Astrocyte (in vitro differentiated cells and primary cell): ENCODE measurements at regions not wholly inside any gene's neighbourhood (a gene's known extent, or its start where the extent isn't known, plus 50 kb on each side); places are given as distances from the start of the nearest gene placed in this dataset.

Experiments
- DNase-seq: peaks from one replicate; pipeline ENCODE4 v3.0.0-alpha.2; 2010; ENCODE audit warnings: low read depth
- FAIRE-seq: peaks from 2 replicates; lab custom pipeline; 2011; peaks lifted over from hg19 to GRCh38; lab: Jason Lieb, UNC
- H2AFZ ChIP-seq: 2 replicates; pipeline ENCODE4 v1.6.0; 2012; ENCODE audit warnings: low read depth, low read length, inconsistent platforms
- H3K27ac ChIP-seq: 2 replicates; pipeline ENCODE4 v1.5.1; 2011; ENCODE audit warnings: low read depth, low read length, inconsistent platforms
- H3K27me3 ChIP-seq: 2 replicates; pipeline ENCODE4 v1.6.0; 2011; ENCODE audit warnings: low read length, inconsistent platforms; ENCODE audit not compliant: insufficient read depth
- H3K36me3 ChIP-seq: 2 replicates; pipeline ENCODE4 v1.5.1; 2011; ENCODE audit warnings: low read length, inconsistent platforms; ENCODE audit not compliant: insufficient read depth
- H3K4me1 ChIP-seq: 2 replicates; pipeline ENCODE4 v1.5.1; 2011; ENCODE audit warnings: low read length, inconsistent platforms; ENCODE audit not compliant: insufficient read depth
- H3K4me2 ChIP-seq: 2 replicates; pipeline ENCODE4 v1.6.0; 2012; ENCODE audit warnings: low read length, inconsistent platforms
- H3K4me3 ChIP-seq: 2 replicates; pipeline ENCODE4 v1.5.1; 2011; ENCODE audit warnings: low read depth, mild to moderate bottlenecking, low read length, inconsistent platforms; ENCODE audit not compliant: insufficient read depth
- H3K79me2 ChIP-seq: 2 replicates; pipeline ENCODE4 v1.6.0; 2012; ENCODE audit warnings: mild to moderate bottlenecking, low read length, inconsistent platforms; ENCODE audit not compliant: insufficient read depth
- H3K9ac ChIP-seq: 2 replicates; pipeline ENCODE4 v1.6.0; 2012; ENCODE audit warnings: mild to moderate bottlenecking, low read length, inconsistent platforms
- H3K9me3 ChIP-seq: 2 replicates; pipeline ENCODE4 v1.5.1; 2012; ENCODE audit warnings: low read depth, mild to moderate bottlenecking, low read length, inconsistent platforms; ENCODE audit not compliant: insufficient read depth
- H4K20me1 ChIP-seq: 2 replicates; pipeline ENCODE4 v1.6.0; 2012; ENCODE audit warnings: low read length, inconsistent platforms; ENCODE audit not compliant: insufficient read depth
- H3K27ac Mint-ChIP-seq: one replicate; pipeline ENCODE4 v1.8.0; 2021; ENCODE audit warnings: mild to moderate bottlenecking, mixed read lengths; ENCODE audit not compliant: unreplicated experiment
- H3K27me3 Mint-ChIP-seq: one replicate; pipeline ENCODE4 v1.8.0; 2021; ENCODE audit warnings: low read depth, mixed read lengths; ENCODE audit not compliant: unreplicated experiment
- H3K36me3 Mint-ChIP-seq: one replicate; pipeline ENCODE4 v1.8.0; 2021; ENCODE audit warnings: low read depth, mixed read lengths; ENCODE audit not compliant: unreplicated experiment
- H3K4me1 Mint-ChIP-seq: one replicate; pipeline ENCODE4 v1.8.0; 2021; ENCODE audit warnings: low read depth, mixed read lengths; ENCODE audit not compliant: unreplicated experiment
- H3K4me3 Mint-ChIP-seq: one replicate; pipeline ENCODE4 v1.8.0; 2021; ENCODE audit warnings: mild to moderate bottlenecking, moderate library complexity, mixed read lengths; ENCODE audit not compliant: unreplicated experiment
- H3K9me3 Mint-ChIP-seq: one replicate; pipeline ENCODE4 v1.8.0; 2021; ENCODE audit warnings: mild to moderate bottlenecking, mixed read lengths; ENCODE audit not compliant: unreplicated experiment
- CTCF ChIP-seq: IDR thresholded peaks from 2 replicates; pipeline ENCODE4 v1.5.1; 2011; ENCODE audit warnings: low read depth, mild to moderate bottlenecking, inconsistent platforms, low read length, moderate library complexity; ENCODE audit not compliant: insufficient read depth
- EZH2 ChIP-seq: IDR thresholded peaks from 2 replicates; pipeline ENCODE4 v1.6.1; 2012; ENCODE audit warnings: mild to moderate bottlenecking, low read length, inconsistent platforms; ENCODE audit not compliant: insufficient read depth

- FAIRE-seq: no peak
- peak overlapping the region; percentile 53 for H3K27ac Mint-ChIP-seq
Observed at GRCh38 chrY:15688531-15688930, 1164.2 kb downstream of the NLGN4Y start.

DNA sequence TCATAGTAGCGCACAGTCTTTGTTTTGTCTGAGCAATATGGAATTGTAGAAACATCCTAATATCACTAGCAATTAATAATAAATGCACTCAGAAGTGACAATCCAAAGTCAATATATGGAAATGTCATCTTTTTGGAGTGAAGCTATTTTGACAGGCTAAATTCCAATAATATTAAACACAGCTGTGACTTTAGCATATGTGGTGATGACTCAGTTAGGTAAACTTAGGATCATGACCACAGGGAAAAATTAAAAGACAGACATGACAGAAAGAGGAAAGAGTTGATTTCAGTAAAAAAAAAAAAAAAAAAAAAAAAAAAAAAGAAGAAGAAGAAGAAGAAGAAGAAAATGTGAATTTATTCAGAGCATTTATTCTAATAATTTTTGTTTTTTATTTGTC lies 1165.7 kb downstream of the NLGN4Y start:
- Histone ChIP-seq H3K4me1 (no peaks in the 10 kb centered on the region), H3K79me2 (no peaks in the 10 kb centered on the region), H3K36me3 (no peaks in the 10 kb centered on the region), H3K4me2 (no peak overlapping the region), H3K4me3 (no peak overlapping the region), H3K27me3 (no peaks in the 10 kb centered on the region), H3K27ac (no peak overlapping the region), H3K9me3 (no peaks in the 10 kb centered on the region), H4K20me1 (no peaks in the 10 kb centered on the region), H3K9ac (no peak overlapping the region), H2AFZ (no peak overlapping the region)
- no peak for TF ChIP-seq CTCF
- TF ChIP-seq EZH2: no peak
- DNase-seq (no peak), FAIRE-seq (no peak)
- Mint-ChIP-seq H3K36me3 (no peaks in the 10 kb centered on the region), H3K27ac (peak overlapping the region; percentile 41), H3K4me1 (peaks cover 17% of the 10 kb centered on the region), H3K27me3 (no peaks in the 10 kb centered on the region), H3K4me3 (no peak overlapping the region), H3K9me3 (no peaks in the 10 kb centered on the region)

More at GRCh38 chrY:15688531-15688930, 1164.2 kb downstream of the NLGN4Y start:
- Histone ChIP-seq H3K27ac (no peak overlapping the region), H4K20me1 (no peaks in the 10 kb centered on the region), H3K9me3 (no peaks in the 10 kb centered on the region), H3K9ac (no peak overlapping the region), H3K27me3 (no peaks in the 10 kb centered on the region), H3K4me3 (no peak overlapping the region), H3K4me2 (no peak overlapping the region), H3K4me1 (no peaks in the 10 kb centered on the region), H2AFZ (no peak overlapping the region), H3K36me3 (no peaks in the 10 kb centered on the region), H3K79me2 (no peaks in the 10 kb centered on the region)
- Mint-ChIP-seq H3K36me3 (no peaks in the 10 kb centered on the region), H3K4me3 (no peak overlapping the region), H3K4me1 (peaks cover 17% of the 10 kb centered on the region), H3K27me3 (no peaks in the 10 kb centered on the region), H3K9me3 (no peaks in the 10 kb centered on the region)
- no peak for TF ChIP-seq EZH2
- no peak for DNase-seq

- H3K4me1 ChIP-seq: no peaks in the 10 kb centered on the region
- no peak overlapping the region for H3K9ac ChIP-seq
- no peaks in the 10 kb centered on the region for H4K20me1 ChIP-seq
- H3K9me3 ChIP-seq: no peaks in the 10 kb centered on the region
- TF ChIP-seq EZH2 (no peak), CTCF (no peak)
- no peak overlapping the region for H3K4me3 ChIP-seq
- H3K27me3 ChIP-seq: no peaks in the 10 kb centered on the region
- H3K79me2 ChIP-seq: no peaks in the 10 kb centered on the region
- H2AFZ ChIP-seq: no peak overlapping the region
- Mint-ChIP-seq H3K36me3 (no peaks in the 10 kb centered on the region), H3K4me3 (no peak overlapping the region), H3K27ac (no peak overlapping the region), H3K27me3 (no peaks in the 10 kb centered on the region), H3K4me1 (no peaks in the 10 kb centered on the region), H3K9me3 (no peaks in the 10 kb centered on the region)
- no peak overlapping the region for H3K27ac ChIP-seq
- DNase-seq (no peak), FAIRE-seq (no peak)
- no peaks in the 10 kb centered on the region for H3K36me3 ChIP-seq
- H3K4me2 ChIP-seq: no peak overlapping the region
Observed at GRCh38 chrY:15702131-15702530, 1177.8 kb downstream of the NLGN4Y start.
